GM23248 (cell line): ENCODE measurements at regions not wholly inside any gene's neighbourhood (a gene's known extent, or its start where the extent isn't known, plus 50 kb on each side); places are given as distances from the start of the nearest gene placed in this dataset.

ENCODE experiments used
- DNase-seq: peaks from one replicate; pipeline ENCODE4 v3.0.0-alpha.2; 2015
- H2AFZ ChIP-seq: fragments of 200-600 bp; sonication (generic); 2 replicates; pipeline ENCODE4 v1.6.1; 2016; ENCODE audit warnings: antibody characterized with exemption
- H3F3A ChIP-seq: fragments of 200-600 bp; sonication (generic); 2 replicates; pipeline ENCODE4 v1.6.1; 2016; ENCODE audit warnings: mild to moderate bottlenecking, antibody characterized with exemption, mixed run types; ENCODE audit not compliant: insufficient read depth
- H3K27ac ChIP-seq: fragments of 200-600 bp; sonication (generic); 2 replicates; pipeline ENCODE4 v1.5.1; 2016; ENCODE audit warnings: mild to moderate bottlenecking
- H3K27me3 ChIP-seq: fragments of 200-600 bp; sonication (generic); replicated peaks from 2 replicates; pipeline ENCODE4 v1.6.1; 2016; ENCODE audit warnings: mild to moderate bottlenecking; ENCODE audit not compliant: insufficient read depth
- H3K36me3 ChIP-seq: fragments of 200-600 bp; sonication (generic); 2 replicates; pipeline ENCODE4 v1.6.1; 2016; ENCODE audit warnings: low read depth, mild to moderate bottlenecking
- H3K4me1 ChIP-seq: fragments of 200-600 bp; sonication (generic); 2 replicates; pipeline ENCODE4 v1.6.1; 2016; ENCODE audit warnings: mild to moderate bottlenecking; ENCODE audit not compliant: insufficient read depth
- H3K4me2 ChIP-seq: fragments of 200-600 bp; sonication (generic); one replicate; pipeline ENCODE4 v1.6.1; 2016; ENCODE audit warnings: mild to moderate bottlenecking; ENCODE audit not compliant: unreplicated experiment
- H3K4me3 ChIP-seq: fragments of 200-600 bp; sonication (generic); 2 replicates; pipeline ENCODE4 v1.5.1; 2016; ENCODE audit warnings: mild to moderate bottlenecking
- H3K79me2 ChIP-seq: fragments of 200-600 bp; sonication (generic); 2 replicates; pipeline ENCODE4 v1.6.1; 2016; ENCODE audit warnings: mild to moderate bottlenecking; ENCODE audit not compliant: insufficient read depth
- H3K9ac ChIP-seq: fragments of 200-600 bp; sonication (generic); 2 replicates; pipeline ENCODE4 v1.6.1; 2016; ENCODE audit warnings: mild to moderate bottlenecking
- H3K9me2 ChIP-seq: fragments of 200-600 bp; sonication (generic); 2 replicates; pipeline ENCODE4 v1.6.1; 2016; ENCODE audit warnings: mixed run types, mild to moderate bottlenecking, moderate library complexity; ENCODE audit not compliant: insufficient read depth
- H3K9me3 ChIP-seq: fragments of 200-600 bp; sonication (generic); one replicate; pipeline ENCODE4 v1.6.1; 2017; ENCODE audit warnings: low read depth
- H4K20me1 ChIP-seq: fragments of 200-600 bp; sonication (generic); 2 replicates; pipeline ENCODE4 v1.6.0; 2016; ENCODE audit not compliant: insufficient read depth
- EZH2 ChIP-seq: fragments of 200-600 bp; sonication (generic); IDR thresholded peaks from 2 replicates; pipeline ENCODE4 v1.6.1; 2018; ENCODE audit warnings: antibody characterized with exemption, mild to moderate bottlenecking; ENCODE audit not compliant: insufficient read depth, poor library complexity, severe bottlenecking
- EZH2phosphoT487 ChIP-seq: fragments of 200-600 bp; sonication (generic); IDR thresholded peaks from 2 replicates; pipeline ENCODE4 v1.6.1; 2018; ENCODE audit warnings: antibody characterized with exemption, moderate library complexity, mild to moderate bottlenecking, low read depth; ENCODE audit not compliant: insufficient read depth
- WGBS, 2 experiments: methylation state at CpG; one replicate each; pipeline ENCODE4 v1.1.6; 2015 to 2017; ENCODE audit warnings: low lambda C conversion rate in 2 of 2, low coverage in 1 of 2; ENCODE audit errors: missing lambda C conversion rate in 2 of 2; 5-methylcytosine and 5-hydroxymethylcytosine counted together
- in situ Hi-C: fragments of 300-500 bp; cut with MboI; formaldehyde crosslinking; loops from 2 replicates; pipeline ENCODE4 v1.15.0; 2020

DNA sequence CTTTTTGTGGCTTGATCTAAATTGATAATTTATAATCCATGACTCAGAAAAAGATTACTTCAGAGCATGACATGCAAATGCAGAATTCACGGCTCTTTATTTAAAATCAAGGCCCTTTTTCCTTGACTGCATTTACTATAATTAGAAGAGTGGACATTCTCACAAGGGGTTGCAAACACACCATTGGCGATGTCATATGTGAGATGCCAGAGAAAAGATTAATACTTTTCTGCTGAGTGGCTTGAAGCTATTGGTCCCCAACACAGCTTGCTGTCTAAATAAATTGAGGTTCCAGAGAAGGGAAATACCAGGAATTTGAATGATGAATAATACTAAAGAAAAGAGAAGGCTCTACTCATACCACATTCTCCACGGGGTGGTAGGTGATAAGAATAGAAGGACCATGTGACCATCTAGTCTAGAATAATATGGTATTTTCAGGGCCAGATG is 78.7 kb upstream of the ARID5B start:
- Histone ChIP-seq H3K9me3 (no peaks in the 10 kb centered on the region), H3K27ac (0 out of 2 replicates have a peak overlapping the region, but pooled peaks have one; percentile 9), H3K4me3 (no peak overlapping the region), H3K9me2 (no peaks in the 10 kb centered on the region), H3K79me2 (no peaks in the 10 kb centered on the region), H3K27me3 (no peaks in the 10 kb centered on the region), H3K9ac (no peak overlapping the region), H3F3A (peaks cover 10% of the 10 kb centered on the region; the same call in 1 of the 2 replicates), H3K4me2 (peak overlapping the region; percentile 4), H3K4me1 (peaks cover 9% of the 10 kb centered on the region), H2AFZ (no peak overlapping the region), H4K20me1 (no peaks in the 10 kb centered on the region), H3K36me3 (no peaks in the 10 kb centered on the region)
- TF ChIP-seq EZH2phosphoT487: no peak
- in situ Hi-C loops: no loop called here
- WGBS, 2 experiments: 31 to 35% methylated on average over 3 of the region's 3 CpGs
- DNase-seq: peak; percentile 40

- H3K4me3 ChIP-seq: no peak overlapping the region
- H3K4me1 ChIP-seq: peaks cover 9% of the 10 kb centered on the region
- no peak overlapping the region for H2AFZ ChIP-seq
- in situ Hi-C loops: no loop called here
- no peaks in the 10 kb centered on the region for H4K20me1 ChIP-seq
- H3K36me3 ChIP-seq: no peaks in the 10 kb centered on the region
- H3K27me3 ChIP-seq: no peaks in the 10 kb centered on the region
- DNase-seq: no peak
- WGBS, 2 experiments: 82 to 86% methylated on average over 5 of the region's 5 CpGs
- no peaks in the 10 kb centered on the region for H3K79me2 ChIP-seq
- no peak overlapping the region for H3K4me2 ChIP-seq
- H3K9ac ChIP-seq: no peak overlapping the region
- TF ChIP-seq EZH2phosphoT487: no peak
- no peak for TF ChIP-seq EZH2
- peaks cover 10% of the 10 kb centered on the region; the same call in 1 of the 2 replicates for H3F3A ChIP-seq
- H3K9me3 ChIP-seq: no peaks in the 10 kb centered on the region
- no peak overlapping the region for H3K27ac ChIP-seq
- no peaks in the 10 kb centered on the region for H3K9me2 ChIP-seq
Observed at GRCh38 chr10:61825001-61825400, 76.5 kb upstream of the ARID5B start.

- in situ Hi-C loops: no loop called here
- H4K20me1 ChIP-seq: no peaks in the 10 kb centered on the region
- peaks cover 10% of the 10 kb centered on the region; the same call in 1 of the 2 replicates for H3F3A ChIP-seq
- H3K36me3 ChIP-seq: no peaks in the 10 kb centered on the region
- H3K4me2 ChIP-seq: no peak overlapping the region
- H2AFZ ChIP-seq: no peak overlapping the region
- TF ChIP-seq EZH2phosphoT487 (no peak), EZH2 (no peak)
- no peaks in the 10 kb centered on the region for H3K27me3 ChIP-seq
- no peak overlapping the region for H3K4me3 ChIP-seq
- DNase-seq: no peak
- H3K27ac ChIP-seq: no peak overlapping the region
- no peaks in the 10 kb centered on the region for H3K79me2 ChIP-seq
- H3K9ac ChIP-seq: no peak overlapping the region
- H3K9me2 ChIP-seq: no peaks in the 10 kb centered on the region
- WGBS, 2 experiments: 82 to 84% methylated on average over 4 of the region's 4 CpGs
- no peaks in the 10 kb centered on the region for H3K9me3 ChIP-seq
- H3K4me1 ChIP-seq: peaks cover 9% of the 10 kb centered on the region
Observed at GRCh38 chr10:61825628-61826027, 75.9 kb upstream of the ARID5B start.

DNA sequence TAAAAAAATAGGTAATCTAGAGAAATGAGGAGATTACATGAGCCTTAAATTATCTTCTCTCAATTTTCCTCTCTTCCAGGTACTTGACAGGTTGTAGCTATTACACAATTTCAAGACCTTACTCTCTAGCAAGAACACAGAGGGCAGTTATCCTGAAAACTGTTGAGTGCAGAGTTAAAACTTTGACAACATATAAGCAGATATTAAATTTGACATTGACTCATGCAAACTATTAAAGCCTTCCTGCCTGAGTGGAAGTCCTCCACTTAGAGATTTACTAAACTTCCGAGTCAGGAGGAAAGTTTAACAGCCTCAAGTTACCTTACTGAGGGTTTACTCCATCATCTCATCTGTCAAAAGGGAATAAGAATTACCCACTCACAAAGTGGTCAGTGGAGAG is 73.5 kb upstream of the ARID5B start:
- WGBS, 2 experiments: 79 to 90% methylated on average over 1 of the region's 1 CpG
- in situ Hi-C loops: no loop called here
- Histone ChIP-seq H3K4me2 (no peak overlapping the region), H3K9me2 (no peaks in the 10 kb centered on the region), H3K36me3 (no peaks in the 10 kb centered on the region), H3K27ac (no peak overlapping the region), H4K20me1 (no peaks in the 10 kb centered on the region), H3K9ac (no peak overlapping the region), H3K27me3 (no peaks in the 10 kb centered on the region), H2AFZ (no peak overlapping the region), H3K4me3 (no peak overlapping the region), H3K4me1 (peaks cover 7% of the 10 kb centered on the region), H3F3A (peaks cover 3% of the 10 kb centered on the region; the same call in 1 of the 2 replicates), H3K79me2 (no peaks in the 10 kb centered on the region), H3K9me3 (no peaks in the 10 kb centered on the region)
- DNase-seq: no peak
- TF ChIP-seq EZH2phosphoT487 (no peak), EZH2 (no peak)

GRCh38 chr10:61828788-61829187 is 72.7 kb upstream of the ARID5B start:
- H3K27me3 ChIP-seq: no peaks in the 10 kb centered on the region
- WGBS, 2 experiments: 84 to 88% methylated on average over 3 of the region's 3 CpGs
- no peaks in the 10 kb centered on the region for H3K79me2 ChIP-seq
- no peaks in the 10 kb centered on the region for H3K36me3 ChIP-seq
- no peak overlapping the region for H3K4me3 ChIP-seq
- no peaks in the 10 kb centered on the region for H3F3A ChIP-seq
- H3K9me3 ChIP-seq: no peaks in the 10 kb centered on the region
- no peaks in the 10 kb centered on the region for H4K20me1 ChIP-seq
- no peak overlapping the region for H2AFZ ChIP-seq
- in situ Hi-C loops: no loop called here
- no peak for DNase-seq
- TF ChIP-seq EZH2phosphoT487 (no peak), EZH2 (no peak)
- H3K9ac ChIP-seq: no peak overlapping the region
- peaks cover 8% of the 10 kb centered on the region for H3K4me1 ChIP-seq
- H3K4me2 ChIP-seq: no peak overlapping the region
- H3K27ac ChIP-seq: no peak overlapping the region
- H3K9me2 ChIP-seq: no peaks in the 10 kb centered on the region
